GM10266 (cell line): ENCODE measurements at regions not wholly inside any gene's neighbourhood (a gene's known extent, or its start where the extent isn't known, plus 50 kb on each side); places are given as distances from the start of the nearest gene placed in this dataset.

Experiments used
- DNase-seq: peaks from one replicate; pipeline ENCODE4 v3.0.0; 2012; ENCODE audit errors: extremely low spot score
- TF ChIP-seq, protein P1 (sequence below): IDR thresholded peaks from 2 replicates; pipeline ENCODE4 v1.5.1; 2012; ENCODE audit warnings: mild to moderate bottlenecking, low read depth; ENCODE audit not compliant: control insufficient read depth, insufficient read depth; ENCODE audit errors: missing control alignments

DNA sequence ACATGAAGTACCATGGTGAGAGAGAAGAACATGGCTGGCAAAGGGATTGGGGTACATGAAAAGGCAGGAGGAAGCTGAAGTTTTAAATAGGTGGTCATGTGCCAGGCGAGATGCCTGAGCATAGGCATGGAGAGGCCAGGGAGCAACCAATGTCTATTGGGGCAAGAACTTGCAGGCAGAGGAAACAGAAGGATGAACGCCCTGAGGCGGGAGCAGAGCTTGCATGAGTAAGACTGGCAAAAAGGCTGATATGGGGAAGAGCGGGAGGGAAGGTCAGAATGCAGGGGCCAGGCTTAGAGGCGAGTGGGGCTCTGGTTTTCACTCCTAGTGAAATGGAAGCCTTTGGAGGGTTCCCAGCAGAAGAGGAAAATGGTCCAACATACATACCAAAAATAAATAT is 52.5 kb upstream of the VSTM5 start:
- DNase-seq = no peak
- TF ChIP-seq, protein P1, sequence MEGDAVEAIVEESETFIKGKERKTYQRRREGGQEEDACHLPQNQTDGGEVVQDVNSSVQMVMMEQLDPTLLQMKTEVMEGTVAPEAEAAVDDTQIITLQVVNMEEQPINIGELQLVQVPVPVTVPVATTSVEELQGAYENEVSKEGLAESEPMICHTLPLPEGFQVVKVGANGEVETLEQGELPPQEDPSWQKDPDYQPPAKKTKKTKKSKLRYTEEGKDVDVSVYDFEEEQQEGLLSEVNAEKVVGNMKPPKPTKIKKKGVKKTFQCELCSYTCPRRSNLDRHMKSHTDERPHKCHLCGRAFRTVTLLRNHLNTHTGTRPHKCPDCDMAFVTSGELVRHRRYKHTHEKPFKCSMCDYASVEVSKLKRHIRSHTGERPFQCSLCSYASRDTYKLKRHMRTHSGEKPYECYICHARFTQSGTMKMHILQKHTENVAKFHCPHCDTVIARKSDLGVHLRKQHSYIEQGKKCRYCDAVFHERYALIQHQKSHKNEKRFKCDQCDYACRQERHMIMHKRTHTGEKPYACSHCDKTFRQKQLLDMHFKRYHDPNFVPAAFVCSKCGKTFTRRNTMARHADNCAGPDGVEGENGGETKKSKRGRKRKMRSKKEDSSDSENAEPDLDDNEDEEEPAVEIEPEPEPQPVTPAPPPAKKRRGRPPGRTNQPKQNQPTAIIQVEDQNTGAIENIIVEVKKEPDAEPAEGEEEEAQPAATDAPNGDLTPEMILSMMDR = no peak

- TF ChIP-seq, protein P1 = no peak
- no peak for DNase-seq
Measured at GRCh38 chr11:93903989-93904388, 53.6 kb upstream of the VSTM5 start.

DNA sequence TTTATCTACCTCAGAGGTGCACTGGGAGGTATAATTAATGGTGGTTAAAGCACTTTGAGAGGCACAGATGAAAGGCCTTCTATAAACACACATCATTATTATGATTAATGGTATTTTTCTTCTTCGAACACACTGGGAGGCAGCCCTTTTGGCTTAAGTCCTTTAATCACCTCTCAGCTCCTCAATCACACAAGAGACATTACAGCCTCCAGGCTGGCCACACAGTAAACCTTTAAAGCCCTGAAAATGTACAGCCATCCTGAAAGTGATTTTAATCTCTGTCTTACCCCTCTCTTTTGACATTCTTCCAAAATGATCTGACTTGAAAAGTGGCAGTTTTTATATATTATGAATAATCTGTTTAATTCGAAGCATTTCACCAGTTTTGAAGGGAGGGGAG is 54.3 kb upstream of the VSTM5 start:
- TF ChIP-seq, protein P1 = no peak
- DNase-seq = no peak

GRCh38 chr11:93905384-93905783 is 55.0 kb upstream of the VSTM5 start:
- no peak for DNase-seq
- TF ChIP-seq, protein P1 = no peak

- no peak for DNase-seq
- TF ChIP-seq, protein P1 = no peak
Measured at GRCh38 chr11:93906486-93906885, 56.1 kb upstream of the VSTM5 start.

DNA sequence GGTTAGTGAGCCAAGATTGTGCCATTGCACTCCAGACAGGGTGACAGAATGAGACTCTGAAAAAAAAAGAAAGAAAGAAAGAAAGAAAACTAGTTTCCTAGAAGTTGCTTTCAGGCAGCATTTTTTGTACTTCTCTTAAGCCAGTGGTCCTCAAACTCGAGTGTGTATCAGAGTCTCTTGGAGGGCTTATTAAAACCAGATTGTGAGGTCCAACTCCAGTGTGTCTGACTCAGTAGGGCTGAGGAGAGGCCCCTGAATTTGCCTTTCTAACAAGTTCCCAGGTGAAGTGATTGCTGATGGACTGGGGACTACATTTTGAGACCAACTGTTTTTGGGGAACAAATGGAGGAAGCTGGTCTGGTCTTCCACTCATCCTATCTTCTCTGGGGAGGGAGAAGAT is 57.5 kb upstream of the VSTM5 start:
- DNase-seq = no peak
- TF ChIP-seq, protein P1 = no peak

- DNase-seq = no peak
Measured at GRCh38 chr11:93908689-93909088, 58.3 kb upstream of the VSTM5 start.

More at GRCh38 chr11:93908689-93909088, 58.3 kb upstream of the VSTM5 start:
- TF ChIP-seq, protein P1 = no peak
